NB4 (cell line): ENCODE measurements at regions not wholly inside any gene's neighbourhood (a gene's known extent, or its start where the extent isn't known, plus 50 kb on each side); places are given as distances from the start of the nearest gene placed in this dataset.

Experiments used
- CTCF ChIP-seq: IDR thresholded peaks from one replicate; pipeline ENCODE4 v1.5.1; 2012; ENCODE audit warnings: low read depth, low read length
- MAX ChIP-seq: IDR thresholded peaks from 2 replicates; pipeline ENCODE4 v1.6.1; 2011; ENCODE audit warnings: low read depth, low read length
- MYC ChIP-seq: IDR thresholded peaks from 2 replicates; pipeline ENCODE4 v1.6.1; 2011; ENCODE audit warnings: low read depth, low read length
- POLR2A ChIP-seq: IDR thresholded peaks from 2 replicates; pipeline ENCODE4 v1.6.1; 2011; ENCODE audit warnings: mild to moderate bottlenecking; ENCODE audit not compliant: insufficient read length; ENCODE audit errors: extremely low read depth

DNA sequence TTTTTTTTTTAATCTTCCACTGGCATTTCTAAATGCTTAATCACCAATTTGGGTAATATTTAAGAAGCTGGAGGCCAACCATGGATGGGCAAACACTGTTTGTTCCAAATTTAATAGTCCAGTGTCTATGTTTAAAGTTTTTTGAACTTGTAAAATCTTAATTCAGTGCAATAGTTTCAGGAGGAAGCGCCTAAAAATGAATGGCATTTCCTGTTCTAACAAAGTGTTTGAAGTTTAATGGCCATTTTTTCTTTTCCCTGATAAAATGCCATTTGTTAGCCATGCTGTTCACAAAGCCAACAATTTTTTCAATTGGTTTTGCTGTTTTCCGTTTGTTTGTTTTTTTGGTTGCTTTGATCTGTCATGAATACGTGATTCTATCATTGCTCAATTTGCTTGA, 552.1 kb downstream of the LMO4 start:
- TF ChIP-seq CTCF (no peak), MAX (no peak), POLR2A (no peak), MYC (no peak)
